VCaP (cell line): ENCODE measurements at regions not wholly inside any gene's neighbourhood (a gene's known extent, or its start where the extent isn't known, plus 50 kb on each side); places are given as distances from the start of the nearest gene placed in this dataset.

ENCODE experiments used
- H3K27ac ChIP-seq: fragments of 450-650 bp; 2 replicates; pipeline ENCODE4 v1.5.1; 2017
- CTCF ChIP-seq: fragments of 450-650 bp; conservative IDR thresholded peaks from 2 replicates; pipeline ENCODE4 v1.5.1; 2017; ENCODE audit warnings: mild to moderate bottlenecking, moderate library complexity

- peak overlapping the region; percentile 50 for H3K27ac ChIP-seq
- TF ChIP-seq CTCF: no peak
Observed at GRCh38 chr6:154908723-154909122, 86.4 kb upstream of the TIAM2 start.

GRCh38 chr6:154909311-154909710 is 85.8 kb upstream of the TIAM2 start:
- peak overlapping the region; percentile 50 for H3K27ac ChIP-seq
- TF ChIP-seq CTCF: no peak

- H3K27ac ChIP-seq: peak overlapping the region; percentile 50
- no peak for TF ChIP-seq CTCF
Observed at GRCh38 chr6:154909821-154910220, 85.3 kb upstream of the TIAM2 start.

- TF ChIP-seq CTCF: no peak
- no peak overlapping the region for H3K27ac ChIP-seq
Observed at GRCh38 chr6:154914288-154914687, 80.8 kb upstream of the TIAM2 start.

- no peak for TF ChIP-seq CTCF
Observed at GRCh38 chr6:154916857-154917256, 78.3 kb upstream of the TIAM2 start.

GRCh38 chr6:154917941-154918340 is 77.2 kb upstream of the TIAM2 start:
- H3K27ac ChIP-seq: no peak overlapping the region
- no peak for TF ChIP-seq CTCF

More at GRCh38 chr6:154916857-154917256, 78.3 kb upstream of the TIAM2 start:
- no peak overlapping the region for H3K27ac ChIP-seq

GRCh38 chr6:154919806-154920205 is 75.3 kb upstream of the TIAM2 start:
- no peak for TF ChIP-seq CTCF
- no peak overlapping the region for H3K27ac ChIP-seq
